Keratinocyte (primary cell): ENCODE measurements at regions not wholly inside any gene's neighbourhood (a gene's known extent, or its start where the extent isn't known, plus 50 kb on each side); places are given as distances from the start of the nearest gene placed in this dataset.

Experiments used
- CTCF ChIP-seq, 3 experiments: IDR thresholded peaks in 1 of 3; conservative IDR thresholded peaks in 1 of 3; optimal IDR thresholded peaks in 1 of 3; 2 replicates in 2 of 3; 3 replicates in 1 of 3; pipeline versions ENCODE3 to v1.5.1; 2011; ENCODE audit warnings: low read length in 3 of 3, mild to moderate bottlenecking in 3 of 3, moderate library complexity in 2 of 3, control low read depth in 1 of 3, inconsistent platforms in 1 of 3; ENCODE audit not compliant: insufficient read depth in 2 of 3; ENCODE audit errors: extremely low read depth in 1 of 3
- EZH2 ChIP-seq: IDR thresholded peaks from one replicate; pipeline ENCODE4 v1.6.1; 2012; ENCODE audit warnings: inconsistent platforms, mild to moderate bottlenecking, low read length, moderate library complexity

GRCh38 chr1:78730054-78730453 is 80.4 kb downstream of the IFI44 start:
- TF ChIP-seq EZH2, result no peak
- TF ChIP-seq CTCF (optimal IDR thresholded peaks at IDR 0.05 in 1 of 3, IDR thresholded peaks at IDR 0.05 in 1 of 3, conservative IDR thresholded peaks at IDR 0.05 in 1 of 3; ENCODE audit: extremely low read depth in 1 of 3, insufficient read depth in 2 of 3, low read length in 3 of 3), result no peak
